Fibroblast of skin of right quadriceps (primary cell): ENCODE measurements at regions not wholly inside any gene's neighbourhood (a gene's known extent, or its start where the extent isn't known, plus 50 kb on each side); places are given as distances from the start of the nearest gene placed in this dataset.

Experiments
- DNase-seq: peaks from one replicate; pipeline ENCODE4 v3.0.0-alpha.2; 2013

- DNase-seq: no peak
Measured at GRCh38 chr1:184141361-184141880, 89.9 kb downstream of the TSEN15 start.

GRCh38 chr1:184143449-184143848 lies 91.9 kb downstream of the TSEN15 start:
- peak; percentile 42 for DNase-seq

DNA sequence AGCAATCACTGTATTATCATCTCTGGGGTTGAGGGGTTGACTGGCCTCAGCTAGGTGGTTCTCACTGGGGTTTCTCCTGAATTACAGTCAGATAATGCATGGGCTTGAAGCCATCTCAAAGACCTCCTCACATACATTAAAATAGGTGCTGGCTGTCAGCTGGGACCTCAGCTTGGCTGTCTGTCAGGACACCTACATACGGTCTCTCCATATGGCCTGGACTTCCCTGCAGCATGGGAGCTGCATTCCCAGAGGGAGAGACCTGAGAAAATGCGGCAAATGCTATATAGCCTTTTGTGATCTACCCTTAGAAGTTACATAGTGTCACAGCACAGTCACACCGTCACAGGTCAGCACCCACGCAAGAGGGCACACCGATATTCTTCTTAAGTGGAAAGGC lies 93.6 kb downstream of the TSEN15 start:
- no peak for DNase-seq

DNA sequence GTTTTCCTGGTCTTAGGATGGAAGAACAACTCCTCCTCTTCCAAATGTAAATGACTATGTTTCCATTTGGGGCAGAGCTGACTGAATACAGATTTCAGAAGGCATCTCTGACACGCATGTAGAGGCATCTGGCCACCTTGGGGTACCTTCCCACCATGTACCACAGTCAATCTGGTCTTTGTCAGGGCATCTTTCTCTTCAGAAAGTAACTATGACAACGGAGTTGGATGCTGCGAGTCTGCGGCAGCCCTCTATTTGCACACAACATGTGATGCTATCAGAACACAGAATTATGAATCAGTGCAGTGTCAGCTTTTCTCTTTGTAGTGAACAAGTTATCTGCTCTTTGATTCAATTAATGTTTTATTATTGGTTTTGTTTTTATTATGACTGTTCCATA lies 94.7 kb downstream of the TSEN15 start:
- DNase-seq: no peak

- peak; percentile 28 for DNase-seq
Measured at GRCh38 chr1:184150776-184151531, 99.4 kb downstream of the TSEN15 start.

- DNase-seq: peak; percentile 72
Measured at GRCh38 chr1:184152434-184152898, 100.9 kb downstream of the TSEN15 start.

DNA sequence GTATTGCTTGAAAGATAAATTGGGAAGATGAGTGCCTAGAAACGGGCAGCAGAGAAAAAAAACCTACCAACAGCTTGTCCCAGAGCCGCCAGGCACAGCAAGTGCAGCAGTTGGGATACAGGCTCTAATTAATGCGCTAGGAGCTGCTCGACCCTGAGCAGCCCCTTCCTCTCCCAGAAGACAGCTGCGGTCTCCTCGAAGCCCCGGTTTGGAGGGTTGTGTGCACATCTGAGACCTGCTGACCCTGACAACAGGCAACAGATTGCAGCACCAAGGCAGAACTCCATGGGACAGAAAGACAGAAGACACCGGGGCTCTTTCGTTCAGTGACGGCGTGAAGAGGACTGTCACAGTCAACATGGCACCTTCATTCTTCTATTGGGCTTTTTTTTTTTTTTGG lies 101.4 kb downstream of the TSEN15 start:
- DNase-seq: no peak

DNA sequence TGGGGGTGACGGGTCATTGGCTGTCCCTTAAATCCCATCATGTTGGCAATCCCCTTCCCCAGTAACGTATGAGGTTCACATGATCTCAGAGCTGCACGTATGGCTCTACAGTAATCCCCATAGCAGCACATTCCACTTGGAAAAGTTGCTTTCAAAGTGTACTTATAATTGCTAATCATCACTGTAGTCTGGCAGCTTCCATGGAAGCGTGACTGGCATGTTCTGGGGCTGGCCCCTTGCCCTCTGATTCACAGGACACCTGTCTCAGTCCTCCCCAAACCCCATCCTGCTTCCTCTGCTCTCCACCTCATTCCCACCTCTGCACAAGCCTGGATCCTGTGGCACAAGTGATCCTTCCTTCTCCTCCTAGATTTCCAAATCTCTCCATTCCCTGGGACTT lies 102.2 kb downstream of the TSEN15 start:
- DNase-seq: no peak

DNA sequence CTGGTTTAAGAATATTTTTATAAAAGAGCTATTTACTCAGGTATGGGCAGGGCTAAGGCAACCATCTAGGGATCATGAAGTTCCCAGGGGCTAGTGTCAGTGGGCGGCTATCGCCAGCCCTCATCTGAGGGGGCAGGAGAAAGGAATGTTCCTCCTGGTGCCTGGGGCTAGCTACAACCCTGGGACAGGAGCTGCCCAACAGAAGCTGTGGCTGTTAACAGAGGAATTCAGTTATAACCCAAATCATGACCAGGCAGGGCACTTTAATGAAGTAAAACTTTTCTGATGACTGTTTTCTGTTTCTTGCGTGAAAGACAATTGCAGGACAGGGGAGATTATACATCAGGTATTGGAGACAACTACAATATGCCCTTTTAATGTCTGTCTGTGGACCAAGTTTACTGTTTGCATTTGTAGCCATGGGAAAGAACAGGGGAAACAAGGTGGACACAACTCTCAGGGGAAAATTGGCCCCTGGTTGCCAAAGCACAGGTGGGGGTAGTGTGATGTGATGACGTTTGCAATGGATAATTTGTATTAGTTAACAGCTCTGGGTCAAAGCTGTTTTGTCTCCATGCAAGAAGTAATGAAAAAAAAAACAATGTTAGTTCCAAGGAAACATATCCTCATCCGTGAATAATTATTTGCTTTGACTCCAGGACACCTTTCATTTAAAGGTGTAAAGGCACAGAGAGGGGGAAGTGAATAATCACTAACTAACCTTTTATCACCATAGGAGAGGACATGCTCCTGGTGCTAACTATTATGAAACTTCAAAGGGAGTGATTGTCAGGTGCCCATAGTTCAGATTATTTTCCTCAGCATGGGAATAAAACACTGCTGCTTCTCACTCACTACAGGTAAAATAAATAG lies 105.2 kb downstream of the TSEN15 start:
- DNase-seq: no peak

GRCh38 chr1:184157394-184157742 lies 105.8 kb downstream of the TSEN15 start:
- no peak for DNase-seq

- DNase-seq: peak; percentile 33
Measured at GRCh38 chr1:184158896-184159681, 107.6 kb downstream of the TSEN15 start.

DNA sequence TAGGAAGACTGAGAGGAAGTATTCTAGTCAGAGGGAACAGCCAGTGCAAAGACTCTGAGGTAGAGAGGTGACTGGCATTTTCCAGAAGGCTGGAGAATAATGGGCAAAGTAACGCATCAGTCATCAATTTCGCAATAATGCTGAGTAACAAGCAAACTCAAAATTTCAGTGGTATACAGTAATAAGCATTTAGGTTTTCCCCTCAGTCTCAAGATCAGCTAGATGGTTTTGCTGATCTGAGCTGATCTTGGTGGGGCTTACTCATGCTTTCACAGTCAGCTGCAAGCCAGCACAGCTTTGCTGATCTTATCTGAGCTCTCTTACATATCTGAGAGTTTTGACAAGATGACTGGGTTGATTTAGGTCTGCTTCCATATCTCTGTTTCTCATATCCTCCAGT lies 108.7 kb downstream of the TSEN15 start:
- DNase-seq: peak; percentile 84

DNA sequence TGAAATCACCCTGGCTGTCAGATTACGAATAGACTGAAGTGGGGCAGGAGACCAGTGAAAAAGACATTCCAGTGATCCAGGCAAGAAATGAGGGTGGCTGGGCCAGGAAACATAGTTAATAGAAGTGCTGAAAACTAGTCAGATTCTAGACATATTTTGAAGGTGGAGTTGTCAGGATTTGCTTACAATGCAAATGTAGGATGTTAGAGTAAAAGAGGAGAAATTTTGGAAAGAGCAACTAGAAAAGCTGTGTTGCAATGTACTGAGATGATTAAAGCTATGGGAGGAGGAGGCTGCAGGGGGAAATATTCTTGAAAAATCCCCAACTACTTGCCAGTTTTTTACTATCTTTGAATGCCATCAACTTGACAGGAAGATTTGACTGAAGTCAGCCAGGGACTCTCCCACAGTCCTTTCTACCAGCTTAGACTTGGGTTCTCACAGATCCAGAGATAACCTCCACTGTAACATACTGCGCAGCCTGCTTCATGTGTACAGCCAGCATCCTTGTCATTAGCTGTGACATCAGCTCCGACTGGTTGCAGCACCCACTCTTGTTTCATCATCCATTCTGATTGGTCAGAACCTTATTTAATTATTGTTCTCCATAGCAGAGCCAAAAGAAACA lies 109.7 kb downstream of the TSEN15 start:
- peak; percentile 76 for DNase-seq

- DNase-seq: peak; percentile 47
Measured at GRCh38 chr1:184162281-184162680, 110.8 kb downstream of the TSEN15 start.

GRCh38 chr1:184163674-184164465 lies 112.3 kb downstream of the TSEN15 start:
- DNase-seq: peak; percentile 87

DNA sequence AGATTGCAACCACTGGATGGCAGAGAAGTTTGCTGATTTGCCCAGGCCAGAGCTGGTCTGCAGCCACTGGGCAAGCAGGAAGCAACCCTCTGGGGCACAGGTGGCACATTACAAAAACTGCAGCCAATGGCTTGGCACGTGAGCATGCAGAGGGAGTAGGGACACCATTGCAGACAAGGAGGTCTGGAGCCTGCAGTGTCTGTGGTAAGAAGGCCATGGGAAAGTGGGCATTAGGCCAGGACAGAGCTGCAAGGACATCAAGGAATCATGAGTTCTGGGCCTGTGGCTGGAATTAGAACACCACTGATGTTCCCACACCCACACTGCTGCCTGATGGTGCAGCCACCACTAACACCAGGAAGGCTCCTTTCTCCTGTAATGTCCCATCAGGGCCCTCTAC lies 113.0 kb downstream of the TSEN15 start:
- no peak for DNase-seq

- DNase-seq: no peak
Measured at GRCh38 chr1:184166485-184166884, 115.0 kb downstream of the TSEN15 start.

GRCh38 chr1:184167352-184167751 lies 115.8 kb downstream of the TSEN15 start:
- no peak for DNase-seq

DNA sequence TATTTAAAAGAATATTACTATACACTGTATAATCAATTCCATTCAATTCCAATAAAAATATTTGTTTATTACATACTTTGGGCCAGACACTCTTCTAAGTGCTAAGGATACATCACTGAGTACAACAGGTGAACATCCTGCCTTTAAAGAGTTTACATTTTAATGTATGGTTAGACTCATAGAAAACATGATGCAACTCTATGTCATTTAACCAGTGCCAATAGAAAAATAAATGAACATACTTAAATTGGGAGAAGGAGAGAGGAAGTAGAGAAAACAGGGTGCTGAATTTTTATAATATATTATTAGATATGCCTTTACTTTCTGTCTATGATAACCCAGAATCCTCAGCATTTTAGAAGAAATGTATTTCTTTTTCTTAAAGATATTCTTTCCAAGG lies 119.2 kb downstream of the TSEN15 start:
- DNase-seq: no peak

- DNase-seq: no peak
Measured at GRCh38 chr1:184176058-184176457, 124.5 kb downstream of the TSEN15 start.

DNA sequence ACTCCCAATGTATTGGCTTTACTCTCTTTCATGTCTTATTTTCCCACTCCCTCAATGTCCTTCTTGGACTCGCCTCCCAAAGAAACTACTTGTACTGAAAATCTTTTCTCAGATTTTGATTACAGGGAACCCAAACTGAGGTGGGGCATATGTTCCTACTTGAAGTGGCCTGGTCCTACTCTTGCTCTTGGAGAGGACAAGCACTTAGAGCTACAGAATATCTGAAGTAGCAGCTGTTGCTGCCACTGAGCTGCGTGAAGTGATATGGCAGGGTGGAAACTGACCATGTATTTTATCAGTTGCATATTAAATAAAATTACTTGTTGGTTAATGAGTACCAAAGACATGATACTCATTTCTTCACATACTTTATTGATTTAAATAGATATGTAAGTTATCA lies 129.5 kb downstream of the TSEN15 start:
- DNase-seq: no peak

GRCh38 chr1:184183919-184184318 lies 132.4 kb downstream of the TSEN15 start:
- no peak for DNase-seq
